ENCODE measurements at regions not wholly inside any gene's neighbourhood (a gene's known extent, or its start where the extent isn't known, plus 50 kb on each side); places are given as distances from the start of the nearest gene placed in this dataset.
A peak's percentile ranks its signal among the peaks of the same experiment; 100 is the strongest.

DNA sequence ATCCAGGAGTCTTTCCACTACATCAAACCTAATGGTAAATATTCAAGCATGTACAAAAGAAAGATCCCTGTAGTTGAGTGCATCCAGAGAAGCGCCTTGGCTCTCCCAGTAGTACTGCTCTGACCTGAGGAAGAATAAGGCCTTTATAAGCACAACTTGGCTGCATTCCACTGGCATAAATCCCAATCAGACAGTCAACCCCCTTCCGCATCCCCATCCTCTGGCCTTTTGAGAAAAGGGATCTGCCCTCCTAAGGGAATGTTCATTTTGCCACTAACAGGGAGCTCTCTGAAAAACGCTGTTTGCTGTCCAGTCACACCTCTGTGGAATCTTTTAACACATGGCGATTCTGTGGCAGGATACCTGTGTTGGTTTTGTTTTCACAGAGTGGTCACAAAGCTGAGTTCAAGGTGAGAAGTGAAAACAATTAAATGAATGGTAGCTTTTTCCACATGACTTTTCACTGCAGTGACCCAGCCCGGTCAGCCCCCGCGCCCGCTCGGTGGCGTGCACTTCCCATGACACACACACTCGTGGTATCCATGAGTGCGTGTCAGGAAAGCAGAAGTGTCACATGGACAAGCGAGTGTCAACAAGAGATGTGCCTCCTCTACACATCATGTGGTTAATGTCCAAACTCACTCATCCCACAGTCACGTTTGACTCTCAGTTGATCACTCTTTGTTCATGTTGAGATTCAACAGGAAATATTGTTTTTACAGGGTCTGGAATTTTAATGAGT lies 112.2 kb upstream of the ENPP6 start:
- H3K4me2 ChIP-seq (ENCODE audit: low read length): no peak overlapping the region
- H4K91ac ChIP-seq (ENCODE audit: low read depth, low read length): no peak overlapping the region
- H3K79me2 ChIP-seq (ENCODE audit: control insufficient read depth, insufficient read depth, low read length, poor library complexity): no peaks in the 10 kb centered on the region
- peak; percentile 26 to 29 for DNase-seq
- no peak overlapping the region for H2BK12ac ChIP-seq (ENCODE audit: low read length)
- no peaks in the 10 kb centered on the region for H3K36me3 ChIP-seq (ENCODE audit: control insufficient read depth in 1 of 2, insufficient read depth in 2 of 2, low read length in 2 of 2)
- H3K27me3 ChIP-seq (ENCODE audit: insufficient read depth, low read length): no peaks in the 10 kb centered on the region
- no peak overlapping the region for H3K23ac ChIP-seq (ENCODE audit: low read length)
- H3K79me1 ChIP-seq (ENCODE audit: low read length): no peaks in the 10 kb centered on the region
- no peak overlapping the region for H2AK5ac ChIP-seq (ENCODE audit: low read length)
- H3K4ac ChIP-seq (ENCODE audit: low read depth, low read length): no peak overlapping the region
- no peak overlapping the region for H2BK120ac ChIP-seq (ENCODE audit: insufficient read depth, low read length, poor library complexity)
- H3K4me3 ChIP-seq (ENCODE audit: low read depth, low read length): no peak overlapping the region
- no peak overlapping the region for H2AFZ ChIP-seq (ENCODE audit: insufficient read depth, low read length, poor library complexity)
- no peak overlapping the region for H3K14ac ChIP-seq (ENCODE audit: low read length)
- no peak overlapping the region for H3K9ac ChIP-seq (ENCODE audit: low read length)
- no peaks in the 10 kb centered on the region for H3K9me3 ChIP-seq (ENCODE audit: insufficient read depth, low read depth, low read length)
- H3K18ac ChIP-seq (ENCODE audit: low read length): no peak overlapping the region
- no peak overlapping the region for H2BK5ac ChIP-seq (ENCODE audit: low read depth, low read length, poor library complexity)
- H3K4me1 ChIP-seq (ENCODE audit: control insufficient read depth in 1 of 2, insufficient read depth in 2 of 2, low read length in 2 of 2): peaks cover 3 to 5% of the 10 kb centered on the region in 2 experiments
- H3K27ac ChIP-seq (ENCODE audit: low read depth, low read length): no peak overlapping the region
- no CpG with 5 or more reads among the region's 14 CpGs for WGBS (ENCODE audit: extremely low coverage, insufficient coverage, insufficient read length)
- H4K8ac ChIP-seq (ENCODE audit: low read depth, low read length): no peak overlapping the region
- no peak overlapping the region for H4K12ac ChIP-seq (ENCODE audit: low read depth, low read length)

DNA sequence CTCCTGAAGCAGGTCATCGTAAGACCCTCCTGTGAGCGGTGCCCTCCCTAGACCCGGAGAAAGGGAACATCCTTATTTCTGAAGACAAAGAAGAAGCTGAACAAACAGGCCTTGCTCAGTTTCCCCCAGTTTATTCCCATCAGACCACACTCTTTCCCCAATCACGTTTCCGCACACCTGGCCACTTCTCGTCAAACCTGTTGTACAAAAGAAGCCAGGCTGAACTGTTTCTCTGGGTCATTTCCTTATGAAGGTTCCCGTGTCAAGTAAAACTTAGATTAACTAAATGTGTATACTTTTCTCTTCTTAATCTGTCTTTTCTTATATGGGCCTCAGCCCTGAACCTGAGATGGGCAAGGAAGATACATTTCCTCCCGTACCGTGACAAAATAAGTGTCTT lies 111.6 kb upstream of the ENPP6 start:
- no peak overlapping the region for H2BK120ac ChIP-seq (ENCODE audit: insufficient read depth, low read length, poor library complexity)
- H2BK12ac ChIP-seq (ENCODE audit: low read length): no peak overlapping the region
- no peak for DNase-seq
- no peaks in the 10 kb centered on the region for H3K36me3 ChIP-seq (ENCODE audit: control insufficient read depth in 1 of 2, insufficient read depth in 2 of 2, low read length in 2 of 2)
- H3K18ac ChIP-seq (ENCODE audit: low read length): no peak overlapping the region
- no peak overlapping the region for H4K12ac ChIP-seq (ENCODE audit: low read depth, low read length)
- no peak overlapping the region for H4K8ac ChIP-seq (ENCODE audit: low read depth, low read length)
- peaks cover 3 to 5% of the 10 kb centered on the region in 2 experiments for H3K4me1 ChIP-seq (ENCODE audit: control insufficient read depth in 1 of 2, insufficient read depth in 2 of 2, low read length in 2 of 2)
- H3K14ac ChIP-seq (ENCODE audit: low read length): no peak overlapping the region
- no peak overlapping the region for H2AFZ ChIP-seq (ENCODE audit: insufficient read depth, low read length, poor library complexity)
- no peak overlapping the region for H2BK5ac ChIP-seq (ENCODE audit: low read depth, low read length, poor library complexity)
- H3K4me2 ChIP-seq (ENCODE audit: low read length): no peak overlapping the region
- no peaks in the 10 kb centered on the region for H3K9me3 ChIP-seq (ENCODE audit: insufficient read depth, low read depth, low read length)
- no peak overlapping the region for H4K91ac ChIP-seq (ENCODE audit: low read depth, low read length)
- no peak overlapping the region for H2AK5ac ChIP-seq (ENCODE audit: low read length)
- no peak overlapping the region for H3K23ac ChIP-seq (ENCODE audit: low read length)
- no CpG with 5 or more reads among the region's 9 CpGs for WGBS (ENCODE audit: extremely low coverage, insufficient coverage, insufficient read length)
- H3K27ac ChIP-seq (ENCODE audit: low read depth, low read length): no peak overlapping the region
- no peak overlapping the region for H3K4ac ChIP-seq (ENCODE audit: low read depth, low read length)
- no peaks in the 10 kb centered on the region for H3K27me3 ChIP-seq (ENCODE audit: insufficient read depth, low read length)
- H3K4me3 ChIP-seq (ENCODE audit: low read depth, low read length): no peak overlapping the region
- no peaks in the 10 kb centered on the region for H3K79me2 ChIP-seq (ENCODE audit: control insufficient read depth, insufficient read depth, low read length, poor library complexity)
- H3K79me1 ChIP-seq (ENCODE audit: low read length): no peaks in the 10 kb centered on the region
- no peak overlapping the region for H3K9ac ChIP-seq (ENCODE audit: low read length)

DNA sequence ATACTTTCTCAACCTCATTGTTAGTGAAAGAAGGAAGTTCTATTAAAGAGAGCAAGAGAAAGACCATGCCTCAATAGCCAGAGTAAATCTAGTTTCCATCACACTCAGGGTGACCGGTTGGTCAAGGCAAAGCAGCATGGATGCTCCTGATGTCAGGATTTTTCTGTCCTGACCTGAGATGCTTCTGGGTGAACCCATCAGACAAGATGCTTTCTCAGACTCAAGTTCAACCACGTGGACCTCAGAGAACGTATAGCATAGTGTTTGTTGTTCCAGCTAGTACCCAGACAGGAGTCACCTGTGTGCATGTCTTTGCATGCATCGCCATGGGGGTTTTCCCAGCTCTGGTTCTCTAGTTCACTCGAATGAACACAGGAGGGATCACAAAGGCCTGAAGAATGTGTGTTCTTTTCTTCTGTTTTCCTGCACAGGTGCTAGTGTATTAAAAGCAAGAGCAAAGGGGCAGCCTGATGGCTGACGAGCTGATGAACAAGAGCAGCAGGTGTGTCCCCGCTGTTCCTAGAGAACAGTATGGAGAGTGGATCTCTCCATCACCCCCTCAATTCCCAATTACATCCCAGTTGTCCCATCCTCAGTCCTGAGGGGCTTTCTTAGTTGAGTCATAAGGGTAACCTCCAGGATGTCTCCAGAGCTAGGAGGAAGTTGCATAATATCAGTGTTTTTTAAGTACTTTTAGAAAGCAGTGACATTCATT lies 110.5 kb upstream of the ENPP6 start:
- H3K4ac ChIP-seq (ENCODE audit: low read depth, low read length): no peak overlapping the region
- no peak overlapping the region for H3K18ac ChIP-seq (ENCODE audit: low read length)
- no peaks in the 10 kb centered on the region for H3K79me2 ChIP-seq (ENCODE audit: control insufficient read depth, insufficient read depth, low read length, poor library complexity)
- H2BK12ac ChIP-seq (ENCODE audit: low read length): no peak overlapping the region
- no peaks in the 10 kb centered on the region for H3K79me1 ChIP-seq (ENCODE audit: low read length)
- peaks cover 3 to 5% of the 10 kb centered on the region in 2 experiments for H3K4me1 ChIP-seq (ENCODE audit: control insufficient read depth in 1 of 2, insufficient read depth in 2 of 2, low read length in 2 of 2)
- H2AFZ ChIP-seq (ENCODE audit: insufficient read depth, low read length, poor library complexity): no peak overlapping the region
- no peak overlapping the region for H3K27ac ChIP-seq (ENCODE audit: low read depth, low read length)
- no peak overlapping the region for H2BK120ac ChIP-seq (ENCODE audit: insufficient read depth, low read length, poor library complexity)
- no peak overlapping the region for H3K9ac ChIP-seq (ENCODE audit: low read length)
- H3K23ac ChIP-seq (ENCODE audit: low read length): no peak overlapping the region
- H3K4me2 ChIP-seq (ENCODE audit: low read length): no peak overlapping the region
- no peak overlapping the region for H2AK5ac ChIP-seq (ENCODE audit: low read length)
- H3K4me3 ChIP-seq (ENCODE audit: low read depth, low read length): no peak overlapping the region
- no peaks in the 10 kb centered on the region for H3K9me3 ChIP-seq (ENCODE audit: insufficient read depth, low read depth, low read length)
- H4K91ac ChIP-seq (ENCODE audit: low read depth, low read length): no peak overlapping the region
- no peaks in the 10 kb centered on the region for H3K36me3 ChIP-seq (ENCODE audit: control insufficient read depth in 1 of 2, insufficient read depth in 2 of 2, low read length in 2 of 2)
- H4K12ac ChIP-seq (ENCODE audit: low read depth, low read length): no peak overlapping the region
- H2BK5ac ChIP-seq (ENCODE audit: low read depth, low read length, poor library complexity): no peak overlapping the region
- no CpG with 5 or more reads among the region's 7 CpGs for WGBS (ENCODE audit: extremely low coverage, insufficient coverage, insufficient read length)
- DNase-seq: peak in 1 of 2 donors; percentile 19
- no peak overlapping the region for H3K14ac ChIP-seq (ENCODE audit: low read length)
- H3K27me3 ChIP-seq (ENCODE audit: insufficient read depth, low read length): no peaks in the 10 kb centered on the region
- H4K8ac ChIP-seq (ENCODE audit: low read depth, low read length): no peak overlapping the region

DNA sequence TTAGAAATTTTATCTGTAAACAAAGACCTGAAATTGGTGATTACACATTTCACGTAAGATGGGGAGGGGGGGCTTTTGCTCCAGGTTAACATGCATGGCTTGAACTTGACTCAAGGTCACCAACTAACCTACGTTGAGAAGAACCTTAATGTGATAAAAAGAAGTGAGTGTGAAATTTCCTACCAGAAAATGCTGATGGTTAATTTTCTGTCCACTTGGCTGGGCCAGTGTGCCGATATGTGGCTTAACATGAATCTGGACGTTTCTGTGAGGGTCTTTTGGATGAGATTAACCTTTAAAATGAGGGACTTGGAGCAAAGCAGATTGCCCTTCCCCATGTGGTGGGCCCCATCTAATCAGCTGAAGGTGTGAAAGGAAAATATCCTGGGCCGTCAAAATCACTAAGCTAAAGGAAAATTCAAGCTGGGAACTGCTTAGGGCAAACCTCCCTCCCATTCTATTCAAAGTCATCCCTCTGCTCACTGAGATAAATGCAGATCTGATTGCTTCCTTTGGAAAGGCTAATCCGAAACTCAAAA lies 107.3 kb upstream of the ENPP6 start:
- no peak overlapping the region for H3K4me3 ChIP-seq (ENCODE audit: low read depth, low read length)
- H3K27me3 ChIP-seq (ENCODE audit: insufficient read depth, low read length): no peaks in the 10 kb centered on the region
- H4K12ac ChIP-seq (ENCODE audit: low read depth, low read length): no peak overlapping the region
- no peak overlapping the region for H3K4ac ChIP-seq (ENCODE audit: low read depth, low read length)
- no peaks in the 10 kb centered on the region for H3K9me3 ChIP-seq (ENCODE audit: insufficient read depth, low read depth, low read length)
- no peak overlapping the region for H3K18ac ChIP-seq (ENCODE audit: low read length)
- H3K79me1 ChIP-seq (ENCODE audit: low read length): no peaks in the 10 kb centered on the region
- H2BK5ac ChIP-seq (ENCODE audit: low read depth, low read length, poor library complexity): no peak overlapping the region
- no peak overlapping the region for H2AK5ac ChIP-seq (ENCODE audit: low read length)
- H3K4me2 ChIP-seq (ENCODE audit: low read length): no peak overlapping the region
- DNase-seq: no peak
- H4K91ac ChIP-seq (ENCODE audit: low read depth, low read length): no peak overlapping the region
- H3K79me2 ChIP-seq (ENCODE audit: control insufficient read depth, insufficient read depth, low read length, poor library complexity): no peaks in the 10 kb centered on the region
- H2BK120ac ChIP-seq (ENCODE audit: insufficient read depth, low read length, poor library complexity): no peak overlapping the region
- no peak overlapping the region for H2BK12ac ChIP-seq (ENCODE audit: low read length)
- no CpG with 5 or more reads among the region's 6 CpGs for WGBS (ENCODE audit: extremely low coverage, insufficient coverage, insufficient read length)
- no peaks in the 10 kb centered on the region for H3K36me3 ChIP-seq (ENCODE audit: control insufficient read depth in 1 of 2, insufficient read depth in 2 of 2, low read length in 2 of 2)
- H3K9ac ChIP-seq (ENCODE audit: low read length): no peak overlapping the region
- H3K14ac ChIP-seq (ENCODE audit: low read length): no peak overlapping the region
- no peak overlapping the region for H2AFZ ChIP-seq (ENCODE audit: insufficient read depth, low read length, poor library complexity)
- H3K27ac ChIP-seq (ENCODE audit: low read depth, low read length): no peak overlapping the region
- H4K8ac ChIP-seq (ENCODE audit: low read depth, low read length): no peak overlapping the region
- no peak overlapping the region for H3K23ac ChIP-seq (ENCODE audit: low read length)
- peaks cover 3 to 5% of the 10 kb centered on the region in 2 experiments for H3K4me1 ChIP-seq (ENCODE audit: control insufficient read depth in 1 of 2, insufficient read depth in 2 of 2, low read length in 2 of 2)

Data from trophoblast cell (in vitro differentiated cells and primary cell).